ENCODE measurements at regions not wholly inside any gene's neighbourhood (a gene's known extent, or its start where the extent isn't known, plus 50 kb on each side); places are given as distances from the start of the nearest gene placed in this dataset.

- TF ChIP-seq POLR2AphosphoS5 (IDR thresholded peaks at IDR 0.05) (no peak), CTCF (IDR thresholded peaks at IDR 0.05) (no peak), EP300 (IDR thresholded peaks at IDR 0.05) (no peak)
Measured at GRCh38 chr12:46901464-46902205, 75.8 kb upstream of the SLC38A4 start.
